Neuron (in vitro differentiated cells): ENCODE measurements at regions not wholly inside any gene's neighbourhood (a gene's known extent, or its start where the extent isn't known, plus 50 kb on each side); places are given as distances from the start of the nearest gene placed in this dataset.
"Not testable (repeated sequence)": the region's sequence is repeated elsewhere in the genome, so short reads cannot be mapped to it uniquely, and the experiment has no call there.

ENCODE experiments used
- H2AFZ ChIP-seq: one replicate; pipeline ENCODE4 v1.6.1; 2013; ENCODE audit warnings: low read depth, mild to moderate bottlenecking, inconsistent platforms, low read length, moderate library complexity
- H3K27me3 ChIP-seq: one replicate; pipeline ENCODE4 v1.6.1; 2013; ENCODE audit warnings: low read length; ENCODE audit not compliant: insufficient read depth
- H3K36me3 ChIP-seq: one replicate; pipeline ENCODE4 v1.6.1; 2013; ENCODE audit warnings: low read length; ENCODE audit not compliant: insufficient read depth
- H3K4me1 ChIP-seq: one replicate; pipeline ENCODE4 v1.6.1; 2013; ENCODE audit warnings: low read length; ENCODE audit not compliant: insufficient read depth
- H3K4me3 ChIP-seq: 2 replicates; pipeline ENCODE4 v1.5.1; 2013; ENCODE audit warnings: mild to moderate bottlenecking, low read length, moderate library complexity
- H3K9me3 ChIP-seq: one replicate; pipeline ENCODE4 v1.6.1; 2013; ENCODE audit warnings: low read length

DNA sequence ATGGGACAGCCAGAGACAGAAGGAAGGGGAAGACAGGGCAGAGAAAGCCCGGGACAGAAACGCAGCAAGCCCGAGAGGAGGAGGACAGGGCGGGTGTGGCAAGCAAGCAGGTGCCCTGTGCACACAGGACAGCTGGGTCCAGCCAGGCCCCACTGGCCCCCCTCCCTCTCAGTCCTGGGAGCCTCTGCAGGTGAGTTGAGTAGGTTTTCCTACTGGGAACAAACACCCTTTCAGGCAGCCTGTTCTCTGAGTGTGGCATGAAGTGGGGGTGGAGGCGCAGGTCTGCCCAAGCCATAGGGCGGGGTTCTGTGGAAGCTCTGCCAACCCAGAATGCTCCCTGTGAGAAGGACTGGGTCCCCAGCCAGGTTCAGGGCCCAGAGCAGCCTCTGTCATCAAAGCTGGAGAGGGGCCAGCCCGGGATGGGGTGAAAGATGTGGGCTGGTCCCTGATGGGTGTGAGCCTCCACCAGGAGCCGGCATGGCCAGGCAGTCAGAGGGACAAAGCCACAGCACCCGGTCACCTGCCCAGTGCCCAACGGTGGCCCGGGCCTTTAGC lies 129.4 kb downstream of the TFCP2L1 start:
- H3K36me3 ChIP-seq = no peaks in the 10 kb centered on the region
- no peak overlapping the region for H2AFZ ChIP-seq
- no peaks in the 10 kb centered on the region for H3K4me1 ChIP-seq
- no peaks in the 10 kb centered on the region for H3K27me3 ChIP-seq
- H3K9me3 ChIP-seq = no peaks in the 10 kb centered on the region
- no peak overlapping the region for H3K4me3 ChIP-seq

GRCh38 chr2:121157481-121157880 lies 127.5 kb downstream of the TFCP2L1 start:
- not testable (repeated sequence) for H3K27me3 ChIP-seq, H3K4me3 ChIP-seq, H3K36me3 ChIP-seq, H3K4me1 ChIP-seq, H3K9me3 ChIP-seq, H2AFZ ChIP-seq

- Histone ChIP-seq H3K27me3 (no peaks in the 10 kb centered on the region), H3K4me1 (no peaks in the 10 kb centered on the region), H3K9me3 (no peaks in the 10 kb centered on the region), H3K36me3 (no peaks in the 10 kb centered on the region), H3K4me3 (no peak overlapping the region), H2AFZ (no peak overlapping the region)
These were observed 125.5 kb downstream of the TFCP2L1 start for GRCh38 chr2:121159291-121160071.

DNA sequence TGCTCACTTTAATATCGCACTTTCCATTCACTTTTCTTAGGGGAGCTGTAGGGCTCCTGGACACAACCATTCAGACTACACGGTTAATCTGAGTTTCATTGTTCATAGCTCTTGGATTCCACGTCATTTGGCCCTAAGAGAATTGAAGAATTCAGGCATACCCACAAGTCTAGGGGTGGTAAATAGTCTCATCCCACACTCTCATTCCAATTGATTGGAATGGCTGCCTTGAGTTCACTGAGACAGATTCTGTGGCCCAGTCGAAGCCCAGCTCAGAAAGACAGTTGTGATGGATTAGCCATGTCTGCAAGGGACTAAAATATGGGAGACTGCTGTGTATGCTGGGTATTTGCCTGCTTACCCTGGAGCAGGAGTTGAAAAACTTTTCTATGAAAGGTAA lies 124.6 kb downstream of the TFCP2L1 start:
- no peaks in the 10 kb centered on the region for H3K9me3 ChIP-seq
- H3K4me3 ChIP-seq = no peak overlapping the region
- no peaks in the 10 kb centered on the region for H3K36me3 ChIP-seq
- no peaks in the 10 kb centered on the region for H3K27me3 ChIP-seq
- H2AFZ ChIP-seq = no peak overlapping the region
- no peaks in the 10 kb centered on the region for H3K4me1 ChIP-seq

- Histone ChIP-seq H3K36me3 (no peaks in the 10 kb centered on the region), H3K4me3 (no peak overlapping the region), H3K27me3 (no peaks in the 10 kb centered on the region), H3K9me3 (no peaks in the 10 kb centered on the region), H2AFZ (no peak overlapping the region), H3K4me1 (no peaks in the 10 kb centered on the region)
These were observed 123.7 kb downstream of the TFCP2L1 start for GRCh38 chr2:121161272-121161671.

GRCh38 chr2:121162893-121163292 lies 122.1 kb downstream of the TFCP2L1 start:
- Histone ChIP-seq H2AFZ (no peak overlapping the region), H3K4me1 (no peaks in the 10 kb centered on the region), H3K36me3 (no peaks in the 10 kb centered on the region), H3K9me3 (no peaks in the 10 kb centered on the region), H3K4me3 (no peak overlapping the region), H3K27me3 (peaks cover 4% of the 10 kb centered on the region)

DNA sequence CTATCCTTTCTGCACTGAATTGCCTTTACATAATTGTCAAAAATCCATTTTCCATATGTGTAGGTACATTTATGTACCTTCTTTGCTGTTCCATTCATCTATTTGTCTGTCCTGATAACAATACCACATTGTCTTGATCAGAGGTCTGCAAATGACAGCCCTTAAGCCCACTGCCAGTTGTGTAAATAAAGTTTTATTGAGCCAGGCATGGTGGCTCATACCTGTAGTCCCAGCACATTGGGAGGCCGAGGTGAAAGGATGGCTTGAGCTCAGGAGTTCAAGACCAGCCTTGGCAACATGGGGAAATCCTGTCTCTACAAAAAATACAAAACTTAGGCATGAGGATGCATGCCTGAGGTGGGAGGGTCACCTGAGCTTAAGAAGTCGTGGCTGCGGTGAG lies 121.0 kb downstream of the TFCP2L1 start:
- Histone ChIP-seq H2AFZ (no peak overlapping the region), H3K4me3 (no peak overlapping the region), H3K9me3 (no peaks in the 10 kb centered on the region), H3K36me3 (no peaks in the 10 kb centered on the region), H3K27me3 (peaks cover 4% of the 10 kb centered on the region), H3K4me1 (no peaks in the 10 kb centered on the region)

- Histone ChIP-seq H3K27me3 (peaks cover 4% of the 10 kb centered on the region), H3K9me3 (no peaks in the 10 kb centered on the region), H3K4me3 (no peak overlapping the region), H2AFZ (no peak overlapping the region), H3K36me3 (no peaks in the 10 kb centered on the region), H3K4me1 (no peaks in the 10 kb centered on the region)
These were observed 119.9 kb downstream of the TFCP2L1 start for GRCh38 chr2:121165038-121165542.
